H9 (cell line): ENCODE measurements at regions not wholly inside any gene's neighbourhood (a gene's known extent, or its start where the extent isn't known, plus 50 kb on each side); places are given as distances from the start of the nearest gene placed in this dataset.

Experiments
- DNase-seq: peaks from one replicate; pipeline ENCODE4 v3.0.0-alpha.2; 2017
- H2AFZ ChIP-seq: one replicate; pipeline ENCODE4 v1.6.1; 2013; ENCODE audit warnings: mild to moderate bottlenecking, low read length, control low read depth, moderate library complexity
- H2AK5ac ChIP-seq: 2 replicates; pipeline ENCODE4 v1.6.1; 2013; ENCODE audit warnings: low read length, control low read depth, mixed read lengths; ENCODE audit not compliant: insufficient read length
- H2BK120ac ChIP-seq: one replicate; pipeline ENCODE4 v1.6.1; 2013; ENCODE audit warnings: low read depth, mild to moderate bottlenecking, low read length, control low read depth, inconsistent platforms; ENCODE audit not compliant: poor library complexity, severe bottlenecking
- H2BK12ac ChIP-seq: 2 replicates; pipeline ENCODE4 v1.6.1; 2013; ENCODE audit warnings: low read length, control low read depth, mixed read lengths, low read depth; ENCODE audit not compliant: insufficient read length
- H2BK15ac ChIP-seq: 2 replicates; pipeline ENCODE4 v1.6.1; 2013; ENCODE audit warnings: low read depth, low read length, control low read depth
- H2BK20ac ChIP-seq: one replicate; pipeline ENCODE4 v1.6.1; 2013; ENCODE audit warnings: low read depth, mild to moderate bottlenecking, low read length, control low read depth, inconsistent platforms; ENCODE audit not compliant: poor library complexity, severe bottlenecking
- H2BK5ac ChIP-seq: 2 replicates; pipeline ENCODE4 v1.6.1; 2013; ENCODE audit warnings: low read length, control low read depth, mixed read lengths; ENCODE audit not compliant: insufficient read length
- H3K14ac ChIP-seq: 2 replicates; pipeline ENCODE4 v1.6.1; 2013; ENCODE audit warnings: low read length, control low read depth; ENCODE audit not compliant: insufficient read depth
- H3K18ac ChIP-seq: 2 replicates; pipeline ENCODE4 v1.6.1; 2013; ENCODE audit warnings: low read depth, mild to moderate bottlenecking, mixed read lengths, low read length, control low read depth; ENCODE audit not compliant: insufficient read length
- H3K23ac ChIP-seq: 2 replicates; pipeline ENCODE4 v1.6.1; 2013; ENCODE audit warnings: low read length, control low read depth, mixed read lengths, low read depth; ENCODE audit not compliant: insufficient read length
- H3K23me2 ChIP-seq: 2 replicates; pipeline ENCODE4 v1.6.1; 2013; ENCODE audit warnings: low read depth, mild to moderate bottlenecking, mixed read lengths, low read length, control low read depth; ENCODE audit not compliant: insufficient read length, poor library complexity, severe bottlenecking
- H3K27ac ChIP-seq: 2 replicates; pipeline ENCODE4 v1.5.1; 2013; ENCODE audit warnings: low read length, control low read depth, mixed read lengths, low read depth; ENCODE audit not compliant: insufficient read length
- H3K27me3 ChIP-seq: 2 replicates; pipeline ENCODE4 v1.6.1; 2013; ENCODE audit warnings: low read length, control low read depth, inconsistent platforms; ENCODE audit not compliant: insufficient read depth
- H3K4ac ChIP-seq: 2 replicates; pipeline ENCODE4 v1.6.1; 2013; ENCODE audit warnings: low read depth, mild to moderate bottlenecking, control low read depth, inconsistent platforms, low read length, moderate library complexity
- H3K4me1 ChIP-seq: 2 replicates; pipeline ENCODE4 v1.6.1; 2013; ENCODE audit warnings: low read length, control low read depth, inconsistent platforms; ENCODE audit not compliant: insufficient read depth
- H3K4me2 ChIP-seq: 2 replicates; pipeline ENCODE4 v1.6.1; 2013; ENCODE audit warnings: low read length, control low read depth, mixed read lengths; ENCODE audit not compliant: insufficient read length, insufficient read depth
- H3K56ac ChIP-seq: 2 replicates; pipeline ENCODE4 v1.6.1; 2013; ENCODE audit warnings: low read depth, mild to moderate bottlenecking, mixed read lengths, low read length, control low read depth; ENCODE audit not compliant: insufficient read length
- H3K79me1 ChIP-seq: 2 replicates; pipeline ENCODE4 v1.6.1; 2013; ENCODE audit warnings: low read depth, mild to moderate bottlenecking, moderate library complexity, low read length, control low read depth, inconsistent platforms; ENCODE audit not compliant: insufficient read depth, poor library complexity, severe bottlenecking
- H3K79me2 ChIP-seq: 2 replicates; pipeline ENCODE4 v1.6.1; 2013; ENCODE audit warnings: low read length, control low read depth, inconsistent platforms; ENCODE audit not compliant: insufficient read depth
- H3K9ac ChIP-seq: 2 replicates; pipeline ENCODE4 v1.6.1; 2013; ENCODE audit warnings: low read length, control low read depth, mixed read lengths; ENCODE audit not compliant: insufficient read length; ENCODE audit errors: extremely low read depth
- H3K9me3 ChIP-seq: one replicate; pipeline ENCODE4 v1.6.1; 2013; ENCODE audit warnings: low read depth, low read length, inconsistent platforms; ENCODE audit not compliant: control insufficient read depth
- H3T11ph ChIP-seq: one replicate; pipeline ENCODE4 v1.6.1; 2013; ENCODE audit warnings: mild to moderate bottlenecking, low read length, control low read depth, inconsistent platforms
- H4K20me1 ChIP-seq: one replicate; pipeline ENCODE4 v1.6.1; 2013; ENCODE audit not compliant: control insufficient read depth, insufficient read length, insufficient read depth
- H4K5ac ChIP-seq: 2 replicates; pipeline ENCODE4 v1.6.1; 2013; ENCODE audit warnings: low read depth, mild to moderate bottlenecking, mixed read lengths, low read length, control low read depth; ENCODE audit not compliant: insufficient read length
- H4K8ac ChIP-seq: replicated peaks from 2 replicates; pipeline ENCODE4 v1.6.1; 2013; ENCODE audit warnings: low read length, control low read depth, mixed read lengths, low read depth; ENCODE audit not compliant: insufficient read length
- H4K91ac ChIP-seq: 2 replicates; pipeline ENCODE4 v1.6.1; 2013; ENCODE audit warnings: low read depth, mild to moderate bottlenecking, moderate library complexity, mixed read lengths, low read length, control low read depth; ENCODE audit not compliant: insufficient read length
- H3K27ac Mint-ChIP-seq, 3 experiments: 2 replicates in 2 of 3; 3 replicates in 1 of 3; pipeline ENCODE4 v1.8.0; 2020 to 2021; ENCODE audit warnings: mixed read lengths in 3 of 3, mild to moderate bottlenecking in 1 of 3, moderate library complexity in 1 of 3
- H3K27me3 Mint-ChIP-seq: 2 replicates; pipeline ENCODE4 v1.8.0; 2021; ENCODE audit warnings: low read depth, mild to moderate bottlenecking, moderate library complexity, mixed read lengths
- H3K36me3 Mint-ChIP-seq, 3 experiments: 2 replicates in 2 of 3; 3 replicates in 1 of 3; pipeline ENCODE4 v1.8.0; 2020 to 2021; ENCODE audit warnings: low read depth in 3 of 3, mixed read lengths in 3 of 3; ENCODE audit not compliant: insufficient read depth in 1 of 3
- H3K4me1 Mint-ChIP-seq, 2 experiments: 2 replicates each; pipeline ENCODE4 v1.8.0; 2020; ENCODE audit warnings: mixed read lengths in 2 of 2
- H3K4me3 Mint-ChIP-seq, 2 experiments: 2 replicates in 1 of 2; 3 replicates in 1 of 2; pipeline ENCODE4 v1.8.0; 2020 to 2021; ENCODE audit warnings: mild to moderate bottlenecking in 2 of 2, mixed read lengths in 2 of 2, moderate library complexity in 1 of 2
- H3K9me3 Mint-ChIP-seq, 2 experiments: 2 replicates in 1 of 2; 3 replicates in 1 of 2; pipeline ENCODE4 v1.8.0; 2020; ENCODE audit warnings: mild to moderate bottlenecking in 2 of 2, mixed read lengths in 2 of 2, moderate library complexity in 1 of 2
- CTCF ChIP-seq: fragments of 200-600 bp; sonication (generic); conservative IDR thresholded peaks from 3 replicates; pipeline ENCODE4 v1.8.0; 2021; ENCODE audit warnings: antibody characterized with exemption, mild to moderate bottlenecking
- WGBS: extraction: QIAGEN DNeasy Blood & Tissue Kit; methylation state at CpG from one replicate; pipeline ENCODE4 v1.1.7; 2013; ENCODE audit warnings: missing lambda C conversion rate, low lambda C conversion rate, mixed read lengths; ENCODE audit not compliant: insufficient read length; ENCODE audit errors: extremely low coverage; 5-methylcytosine and 5-hydroxymethylcytosine counted together

- no peak overlapping the region for H3T11ph ChIP-seq
- H2BK15ac ChIP-seq = no peak overlapping the region
- H2BK12ac ChIP-seq = no peak overlapping the region
- H3K23ac ChIP-seq = no peak overlapping the region
- H2BK120ac ChIP-seq = no peak overlapping the region
- no peaks in the 10 kb centered on the region for H3K79me2 ChIP-seq
- WGBS = no CpG with 5 or more reads among the region's 4 CpGs
- H4K5ac ChIP-seq = no peak overlapping the region
- H3K27me3 ChIP-seq = no peaks in the 10 kb centered on the region
- Mint-ChIP-seq H3K4me3 (no peak overlapping the region), H3K27ac (no peak overlapping the region), H3K27me3 (no peaks in the 10 kb centered on the region), H3K9me3 (no peaks in the 10 kb centered on the region), H3K4me1 (no peaks in the 10 kb centered on the region), H3K36me3 (no peaks in the 10 kb centered on the region)
- no peak overlapping the region for H3K56ac ChIP-seq
- no peak overlapping the region for H2AFZ ChIP-seq
- no peak overlapping the region for H3K14ac ChIP-seq
- no peaks in the 10 kb centered on the region for H3K23me2 ChIP-seq
- H3K27ac ChIP-seq = no peak overlapping the region
- no peak overlapping the region for H3K4me2 ChIP-seq
- H4K20me1 ChIP-seq = no peaks in the 10 kb centered on the region
- no peak overlapping the region for H4K91ac ChIP-seq
- DNase-seq = no peak
- no peak overlapping the region for H3K9ac ChIP-seq
- H2BK5ac ChIP-seq = no peak overlapping the region
- no peaks in the 10 kb centered on the region for H3K9me3 ChIP-seq
- no peaks in the 10 kb centered on the region for H3K79me1 ChIP-seq
- no peak overlapping the region for H2BK20ac ChIP-seq
- H2AK5ac ChIP-seq = no peak overlapping the region
- H3K18ac ChIP-seq = no peak overlapping the region
- no peak overlapping the region for H4K8ac ChIP-seq
- no peak for TF ChIP-seq CTCF
- no peaks in the 10 kb centered on the region for H3K4me1 ChIP-seq
- no peak overlapping the region for H3K4ac ChIP-seq
Observed at GRCh38 chr14:38901791-38902190, 201.2 kb downstream of the SEC23A start.
